Progenitor cell of endocrine pancreas (in vitro differentiated cells): ENCODE measurements at regions not wholly inside any gene's neighbourhood (a gene's known extent, or its start where the extent isn't known, plus 50 kb on each side); places are given as distances from the start of the nearest gene placed in this dataset.

Experiments
- DNase-seq: peaks from one replicate; pipeline ENCODE4 v3.0.0; 2021; ENCODE audit warnings: low spot score; ENCODE audit not compliant: unreplicated experiment
- H3K27ac Mint-ChIP-seq: 2 replicates; pipeline ENCODE4 v1.8.0; 2021; ENCODE audit warnings: mild to moderate bottlenecking, moderate library complexity, mixed read lengths
- H3K27me3 Mint-ChIP-seq: 2 replicates; pipeline ENCODE4 v1.8.0; 2021; ENCODE audit warnings: mixed read lengths
- H3K36me3 Mint-ChIP-seq: 2 replicates; pipeline ENCODE4 v1.8.0; 2022; ENCODE audit warnings: mixed read lengths; ENCODE audit not compliant: insufficient read depth
- H3K4me1 Mint-ChIP-seq: 2 replicates; pipeline ENCODE4 v1.8.0; 2021; ENCODE audit warnings: low read depth, mixed read lengths
- H3K4me3 Mint-ChIP-seq: 2 replicates; pipeline ENCODE4 v1.8.0; 2021; ENCODE audit warnings: low read depth, mild to moderate bottlenecking, moderate library complexity, mixed read lengths
- H3K9me3 Mint-ChIP-seq: 2 replicates; pipeline ENCODE4 v1.8.0; 2021; ENCODE audit warnings: low read depth, mixed read lengths
- CTCF ChIP-seq: fragments of 200-600 bp; sonication (generic); IDR thresholded peaks from one replicate; pipeline ENCODE4 v1.5.0; 2021; ENCODE audit warnings: antibody characterized with exemption, mild to moderate bottlenecking; ENCODE audit not compliant: unreplicated experiment

- TF ChIP-seq CTCF = no peak
- Mint-ChIP-seq H3K27ac (no peak overlapping the region), H3K4me3 (no peak overlapping the region), H3K27me3 (no peaks in the 10 kb centered on the region), H3K9me3 (peaks cover 9% of the 10 kb centered on the region), H3K36me3 (no peaks in the 10 kb centered on the region), H3K4me1 (no peaks in the 10 kb centered on the region)
- DNase-seq = no peak
Measured at GRCh38 chr1:96388421-96389310, 332.9 kb upstream of the PTBP2 start.

GRCh38 chr1:96400089-96400488 lies 321.5 kb upstream of the PTBP2 start:
- DNase-seq = no peak
- no peaks in the 10 kb centered on the region for H3K36me3 Mint-ChIP-seq
- H3K27ac Mint-ChIP-seq = no peak overlapping the region
- no peaks in the 10 kb centered on the region for H3K27me3 Mint-ChIP-seq
- H3K4me3 Mint-ChIP-seq = no peak overlapping the region
- H3K9me3 Mint-ChIP-seq = no peaks in the 10 kb centered on the region
- no peaks in the 10 kb centered on the region for H3K4me1 Mint-ChIP-seq
- TF ChIP-seq CTCF = no peak

GRCh38 chr1:96409087-96409486 lies 312.5 kb upstream of the PTBP2 start:
- Mint-ChIP-seq H3K36me3 (no peaks in the 10 kb centered on the region), H3K4me3 (no peak overlapping the region), H3K27ac (no peak overlapping the region), H3K4me1 (peaks cover 6% of the 10 kb centered on the region), H3K27me3 (peaks cover 3% of the 10 kb centered on the region), H3K9me3 (peaks cover 5% of the 10 kb centered on the region)
- DNase-seq = no peak
- no peak for TF ChIP-seq CTCF

- no peak for TF ChIP-seq CTCF
- no peak overlapping the region for H3K4me3 Mint-ChIP-seq
- no peak for DNase-seq
- H3K36me3 Mint-ChIP-seq = no peaks in the 10 kb centered on the region
- peaks cover 5% of the 10 kb centered on the region for H3K9me3 Mint-ChIP-seq
- no peak overlapping the region for H3K27ac Mint-ChIP-seq
- H3K4me1 Mint-ChIP-seq = peaks cover 6% of the 10 kb centered on the region
- H3K27me3 Mint-ChIP-seq = peaks cover 3% of the 10 kb centered on the region
Measured at GRCh38 chr1:96409689-96410088, 311.9 kb upstream of the PTBP2 start.

- TF ChIP-seq CTCF = no peak
- no peak for DNase-seq
- Mint-ChIP-seq H3K4me1 (peaks cover 6% of the 10 kb centered on the region), H3K9me3 (peaks cover 5% of the 10 kb centered on the region), H3K4me3 (no peak overlapping the region), H3K27me3 (peaks cover 3% of the 10 kb centered on the region), H3K27ac (no peak overlapping the region), H3K36me3 (no peaks in the 10 kb centered on the region)
Measured at GRCh38 chr1:96411006-96411405, 310.6 kb upstream of the PTBP2 start.
